BE2C (cell line): ENCODE measurements at regions not wholly inside any gene's neighbourhood (a gene's known extent, or its start where the extent isn't known, plus 50 kb on each side); places are given as distances from the start of the nearest gene placed in this dataset.

Experiments
- DNase-seq: peaks from one replicate; pipeline ENCODE4 v3.0.0-alpha.2; 2020
- H3K27me3 ChIP-seq: fragments of 250-450 bp; sonication (Bioruptor Pico); 2 replicates; pipeline ENCODE4 v1.5.1; 2020; ENCODE audit warnings: mild to moderate bottlenecking
- H3K36me3 ChIP-seq: fragments of 250-450 bp; sonication (Bioruptor Pico); 2 replicates; pipeline ENCODE4 v1.5.1; 2020; ENCODE audit warnings: mild to moderate bottlenecking
- H3K4me1 ChIP-seq: fragments of 250-450 bp; sonication (Bioruptor Pico); 2 replicates; pipeline ENCODE4 v1.5.1; 2020
- H3K4me3 ChIP-seq: 2 replicates; pipeline ENCODE4 v1.5.1; 2011; ENCODE audit warnings: low read depth, low read length
- H3K9me3 ChIP-seq: fragments of 250-450 bp; sonication (Bioruptor Pico); 2 replicates; pipeline ENCODE4 v1.5.1; 2020
- TF ChIP-seq, protein P1 (sequence below): IDR thresholded peaks from 2 replicates; pipeline ENCODE4 v1.5.1; 2012; ENCODE audit warnings: mild to moderate bottlenecking, low read depth, low read length

DNA sequence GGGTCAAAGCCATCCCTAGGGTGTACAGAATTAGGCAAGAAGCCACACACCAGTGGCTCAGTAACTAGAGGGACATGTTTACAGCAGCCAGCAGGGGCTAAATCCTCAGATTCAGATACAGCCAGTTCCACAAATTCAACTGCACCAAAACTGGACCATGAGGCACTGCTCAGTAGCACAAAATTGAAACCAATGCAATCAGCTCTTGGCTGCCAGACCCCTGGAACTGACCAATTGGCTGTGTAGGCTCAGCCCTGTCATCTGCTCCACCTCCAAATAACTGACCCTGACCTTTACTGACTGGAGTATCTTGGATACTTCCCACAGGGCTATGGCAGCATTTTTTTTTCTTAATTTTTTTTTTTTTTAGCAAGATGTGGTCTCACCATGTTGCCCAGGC, 226.5 kb downstream of the FOXO1 start:
- no peaks in the 10 kb centered on the region for H3K4me1 ChIP-seq
- no peaks in the 10 kb centered on the region for H3K36me3 ChIP-seq
- no peak overlapping the region for H3K4me3 ChIP-seq
- no peaks in the 10 kb centered on the region for H3K27me3 ChIP-seq
- H3K9me3 ChIP-seq: no peaks in the 10 kb centered on the region
- DNase-seq: no peak
- TF ChIP-seq, protein P1, sequence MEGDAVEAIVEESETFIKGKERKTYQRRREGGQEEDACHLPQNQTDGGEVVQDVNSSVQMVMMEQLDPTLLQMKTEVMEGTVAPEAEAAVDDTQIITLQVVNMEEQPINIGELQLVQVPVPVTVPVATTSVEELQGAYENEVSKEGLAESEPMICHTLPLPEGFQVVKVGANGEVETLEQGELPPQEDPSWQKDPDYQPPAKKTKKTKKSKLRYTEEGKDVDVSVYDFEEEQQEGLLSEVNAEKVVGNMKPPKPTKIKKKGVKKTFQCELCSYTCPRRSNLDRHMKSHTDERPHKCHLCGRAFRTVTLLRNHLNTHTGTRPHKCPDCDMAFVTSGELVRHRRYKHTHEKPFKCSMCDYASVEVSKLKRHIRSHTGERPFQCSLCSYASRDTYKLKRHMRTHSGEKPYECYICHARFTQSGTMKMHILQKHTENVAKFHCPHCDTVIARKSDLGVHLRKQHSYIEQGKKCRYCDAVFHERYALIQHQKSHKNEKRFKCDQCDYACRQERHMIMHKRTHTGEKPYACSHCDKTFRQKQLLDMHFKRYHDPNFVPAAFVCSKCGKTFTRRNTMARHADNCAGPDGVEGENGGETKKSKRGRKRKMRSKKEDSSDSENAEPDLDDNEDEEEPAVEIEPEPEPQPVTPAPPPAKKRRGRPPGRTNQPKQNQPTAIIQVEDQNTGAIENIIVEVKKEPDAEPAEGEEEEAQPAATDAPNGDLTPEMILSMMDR: no peak

DNA sequence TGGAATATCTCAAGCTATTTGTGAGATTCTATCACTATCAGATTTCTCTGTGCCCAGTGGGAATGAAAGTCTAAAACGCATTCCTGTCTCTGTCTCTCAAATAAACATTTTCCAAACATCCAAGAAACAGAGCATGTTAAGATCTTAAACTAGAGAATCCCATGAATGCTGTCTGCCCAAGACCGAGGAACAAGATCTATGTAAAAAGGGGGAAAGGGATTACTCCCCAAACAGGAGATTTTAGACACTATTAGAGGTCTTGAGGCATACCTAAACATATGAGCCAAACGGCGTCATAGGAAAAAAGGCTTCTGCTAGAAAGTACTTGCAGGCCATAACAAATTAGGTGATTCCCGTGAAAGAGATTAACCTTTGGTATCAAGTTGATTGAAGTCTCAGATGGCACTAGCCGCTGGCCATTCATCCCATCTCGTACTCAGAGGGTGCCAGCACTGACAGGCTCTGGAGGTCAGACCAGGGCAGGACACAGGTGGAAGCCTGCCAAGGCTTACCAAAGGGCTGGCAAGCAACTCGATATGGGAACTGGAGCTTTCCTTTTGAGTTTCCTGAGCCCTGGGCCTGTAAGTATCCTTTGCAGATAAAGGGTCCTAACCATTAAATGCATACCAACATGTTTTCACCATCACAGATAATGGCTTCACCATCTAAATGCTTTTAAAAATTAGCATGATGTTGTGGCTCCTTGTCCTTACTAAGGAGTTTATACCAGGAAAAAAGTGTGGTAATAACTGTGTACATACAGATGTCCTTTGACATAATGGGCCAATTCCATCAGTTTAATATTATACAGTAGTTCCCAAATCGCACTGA, 225.2 kb downstream of the FOXO1 start:
- Histone ChIP-seq H3K4me3 (no peak overlapping the region), H3K4me1 (no peaks in the 10 kb centered on the region), H3K36me3 (no peaks in the 10 kb centered on the region), H3K9me3 (no peaks in the 10 kb centered on the region), H3K27me3 (no peaks in the 10 kb centered on the region)
- DNase-seq: peak; percentile 21
- TF ChIP-seq, protein P1: no peak

GRCh38 chr13:40442231-40442630, 224.2 kb downstream of the FOXO1 start:
- TF ChIP-seq, protein P1: no peak
- Histone ChIP-seq H3K27me3 (no peaks in the 10 kb centered on the region), H3K9me3 (no peaks in the 10 kb centered on the region), H3K4me3 (no peak overlapping the region), H3K36me3 (no peaks in the 10 kb centered on the region), H3K4me1 (no peaks in the 10 kb centered on the region)
- no peak for DNase-seq

DNA sequence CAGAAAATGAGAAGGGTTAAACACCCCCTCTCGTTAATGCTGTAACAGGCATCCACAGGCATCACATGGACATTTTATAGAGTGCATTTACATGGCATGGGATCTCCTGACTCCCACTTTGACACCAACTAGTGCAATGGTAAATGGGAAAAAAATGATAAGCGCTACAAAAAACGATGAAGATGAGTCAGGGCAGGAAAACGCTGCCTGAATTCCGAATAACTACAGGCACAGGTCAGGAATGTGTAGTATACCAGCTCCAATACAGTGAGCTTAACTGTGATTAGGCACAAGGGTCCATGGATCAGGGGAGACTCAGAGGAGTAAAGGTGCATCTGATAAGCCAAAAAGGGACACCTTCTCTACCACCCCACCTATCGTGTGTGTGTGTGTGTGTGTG, 223.6 kb downstream of the FOXO1 start:
- H3K27me3 ChIP-seq: no peaks in the 10 kb centered on the region
- H3K36me3 ChIP-seq: no peaks in the 10 kb centered on the region
- no peaks in the 10 kb centered on the region for H3K4me1 ChIP-seq
- DNase-seq: no peak
- H3K9me3 ChIP-seq: no peaks in the 10 kb centered on the region
- no peak overlapping the region for H3K4me3 ChIP-seq
- TF ChIP-seq, protein P1: no peak

DNA sequence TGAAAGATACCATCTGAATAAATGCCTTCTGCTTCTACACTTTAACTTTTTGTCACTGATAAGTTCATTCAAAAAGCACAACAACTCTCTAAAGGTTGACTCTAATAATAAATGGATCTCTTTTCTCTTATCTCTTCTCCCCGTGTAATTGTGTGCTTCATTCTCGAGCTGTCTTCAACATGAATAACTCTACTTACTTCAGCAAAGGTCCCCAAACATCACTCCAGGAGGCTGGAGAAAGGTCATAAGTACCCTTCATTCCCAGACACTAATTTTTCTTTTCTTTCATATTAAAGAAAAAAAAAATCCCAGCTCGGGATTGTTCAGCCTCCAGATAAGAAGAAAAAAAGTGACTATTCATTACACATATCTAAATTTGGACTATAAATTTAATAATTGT, 222.2 kb downstream of the FOXO1 start:
- Histone ChIP-seq H3K36me3 (no peaks in the 10 kb centered on the region), H3K9me3 (no peaks in the 10 kb centered on the region), H3K4me3 (no peak overlapping the region), H3K27me3 (no peaks in the 10 kb centered on the region), H3K4me1 (no peaks in the 10 kb centered on the region)
- DNase-seq: no peak
- TF ChIP-seq, protein P1: no peak

DNA sequence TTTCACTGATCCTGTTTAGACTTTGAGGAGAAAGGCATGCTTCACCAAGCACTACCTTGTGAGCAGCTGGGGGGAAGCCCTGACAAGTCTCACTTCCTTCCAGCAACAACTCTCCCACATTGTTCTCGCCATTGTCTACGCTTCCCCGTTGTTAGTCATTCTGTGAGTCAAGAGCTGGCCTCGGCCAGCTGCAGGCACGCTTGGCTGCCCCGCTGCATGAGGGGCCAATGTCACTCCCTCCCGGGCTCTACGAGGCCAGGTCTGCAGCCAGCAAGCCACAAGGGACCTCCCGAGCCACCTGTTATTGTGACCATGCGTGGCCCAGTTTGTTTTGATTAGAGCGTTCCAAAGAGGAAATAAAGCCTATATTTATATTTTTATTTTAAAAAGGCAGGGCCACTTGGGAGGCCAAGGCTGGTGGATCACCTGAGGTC, 220.9 kb downstream of the FOXO1 start:
- no peak overlapping the region for H3K4me3 ChIP-seq
- H3K36me3 ChIP-seq: no peaks in the 10 kb centered on the region
- H3K9me3 ChIP-seq: no peaks in the 10 kb centered on the region
- peak; percentile 44 for DNase-seq
- no peaks in the 10 kb centered on the region for H3K27me3 ChIP-seq
- TF ChIP-seq, protein P1: no peak
- H3K4me1 ChIP-seq: no peaks in the 10 kb centered on the region
